Nephron (organoid): ENCODE measurements at regions not wholly inside any gene's neighbourhood (a gene's known extent, or its start where the extent isn't known, plus 50 kb on each side); places are given as distances from the start of the nearest gene placed in this dataset.

Experiments used
- H3K27ac Mint-ChIP-seq, 3 experiments: 2 replicates each; pipeline ENCODE4 v1.8.0; 2020; ENCODE audit warnings: mixed read lengths in 3 of 3, mild to moderate bottlenecking in 2 of 3, moderate library complexity in 1 of 3
- H3K27me3 Mint-ChIP-seq: 2 replicates; pipeline ENCODE4 v1.8.0; 2021; ENCODE audit warnings: low read depth, mild to moderate bottlenecking, moderate library complexity, mixed read lengths
- H3K36me3 Mint-ChIP-seq: 2 replicates; pipeline ENCODE4 v1.8.0; 2020; ENCODE audit warnings: low read depth, mixed read lengths
- H3K4me1 Mint-ChIP-seq: 2 replicates; pipeline ENCODE4 v1.8.0; 2020; ENCODE audit warnings: mixed read lengths
- H3K4me3 Mint-ChIP-seq, 3 experiments: 2 replicates each; pipeline ENCODE4 v1.8.0; 2020; ENCODE audit warnings: mild to moderate bottlenecking in 3 of 3, mixed read lengths in 3 of 3, moderate library complexity in 2 of 3
- H3K9me3 Mint-ChIP-seq: 2 replicates; pipeline ENCODE4 v1.8.0; 2020; ENCODE audit warnings: mixed read lengths
- TF ChIP-seq, protein P1 (sequence below), 3 experiments: fragments of 200-600 bp; sonication (generic); IDR thresholded peaks; one replicate each; pipeline ENCODE4 v1.5.0; 2021; ENCODE audit warnings: antibody characterized with exemption in 3 of 3; ENCODE audit not compliant: unreplicated experiment in 3 of 3

DNA sequence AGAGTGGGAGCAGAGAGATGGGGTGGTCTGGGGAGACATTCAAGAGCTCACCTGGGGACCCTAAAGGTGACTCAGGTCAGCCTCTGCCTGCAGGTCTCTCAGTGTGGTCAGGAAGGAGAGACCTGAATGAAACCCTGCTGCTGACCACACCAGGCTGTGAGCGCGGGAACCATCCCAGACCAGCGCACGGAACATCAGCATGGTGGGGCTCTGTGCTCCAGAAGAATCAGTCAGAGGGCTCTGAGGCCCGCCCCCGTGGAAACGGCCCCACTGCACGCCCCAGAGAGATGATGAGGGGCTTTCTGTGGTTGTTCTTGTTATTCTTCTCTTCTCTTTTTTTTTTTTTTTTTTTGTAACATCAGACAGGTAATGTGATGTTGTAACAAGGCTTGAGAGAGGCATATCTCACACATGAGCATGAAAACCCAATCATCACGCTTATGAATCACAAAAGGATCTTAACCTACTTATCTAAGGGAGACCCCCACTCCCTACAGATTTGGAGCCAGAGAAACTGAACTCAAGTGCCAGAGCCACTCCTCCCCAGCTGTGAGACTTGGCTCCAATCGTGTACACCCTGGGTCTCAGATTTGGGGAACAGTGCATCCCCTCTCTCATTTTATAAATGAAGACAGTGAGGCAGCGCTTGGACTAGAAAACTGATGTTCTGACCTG, 302.2 kb downstream of the EIPR1 start:
- Mint-ChIP-seq H3K4me1 (peaks cover 10% of the 10 kb centered on the region), H3K27ac (no peak overlapping the region), H3K36me3 (no peaks in the 10 kb centered on the region), H3K4me3 (no peak overlapping the region), H3K27me3 (peaks cover 15% of the 10 kb centered on the region), H3K9me3 (no peaks in the 10 kb centered on the region)
- TF ChIP-seq, protein P1, sequence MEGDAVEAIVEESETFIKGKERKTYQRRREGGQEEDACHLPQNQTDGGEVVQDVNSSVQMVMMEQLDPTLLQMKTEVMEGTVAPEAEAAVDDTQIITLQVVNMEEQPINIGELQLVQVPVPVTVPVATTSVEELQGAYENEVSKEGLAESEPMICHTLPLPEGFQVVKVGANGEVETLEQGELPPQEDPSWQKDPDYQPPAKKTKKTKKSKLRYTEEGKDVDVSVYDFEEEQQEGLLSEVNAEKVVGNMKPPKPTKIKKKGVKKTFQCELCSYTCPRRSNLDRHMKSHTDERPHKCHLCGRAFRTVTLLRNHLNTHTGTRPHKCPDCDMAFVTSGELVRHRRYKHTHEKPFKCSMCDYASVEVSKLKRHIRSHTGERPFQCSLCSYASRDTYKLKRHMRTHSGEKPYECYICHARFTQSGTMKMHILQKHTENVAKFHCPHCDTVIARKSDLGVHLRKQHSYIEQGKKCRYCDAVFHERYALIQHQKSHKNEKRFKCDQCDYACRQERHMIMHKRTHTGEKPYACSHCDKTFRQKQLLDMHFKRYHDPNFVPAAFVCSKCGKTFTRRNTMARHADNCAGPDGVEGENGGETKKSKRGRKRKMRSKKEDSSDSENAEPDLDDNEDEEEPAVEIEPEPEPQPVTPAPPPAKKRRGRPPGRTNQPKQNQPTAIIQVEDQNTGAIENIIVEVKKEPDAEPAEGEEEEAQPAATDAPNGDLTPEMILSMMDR (IDR thresholded peaks at IDR 0.05; ENCODE audit: unreplicated experiment in 3 of 3): no peak

- Mint-ChIP-seq H3K36me3 (no peaks in the 10 kb centered on the region), H3K4me1 (peaks cover 10% of the 10 kb centered on the region), H3K4me3 (no peak overlapping the region), H3K27me3 (peaks cover 15% of the 10 kb centered on the region), H3K27ac (no peak overlapping the region), H3K9me3 (no peaks in the 10 kb centered on the region)
- TF ChIP-seq, protein P1 (IDR thresholded peaks at IDR 0.05; ENCODE audit: unreplicated experiment in 3 of 3): no peak
Observed at GRCh38 chr2:3073704-3074103, 303.9 kb downstream of the EIPR1 start.

DNA sequence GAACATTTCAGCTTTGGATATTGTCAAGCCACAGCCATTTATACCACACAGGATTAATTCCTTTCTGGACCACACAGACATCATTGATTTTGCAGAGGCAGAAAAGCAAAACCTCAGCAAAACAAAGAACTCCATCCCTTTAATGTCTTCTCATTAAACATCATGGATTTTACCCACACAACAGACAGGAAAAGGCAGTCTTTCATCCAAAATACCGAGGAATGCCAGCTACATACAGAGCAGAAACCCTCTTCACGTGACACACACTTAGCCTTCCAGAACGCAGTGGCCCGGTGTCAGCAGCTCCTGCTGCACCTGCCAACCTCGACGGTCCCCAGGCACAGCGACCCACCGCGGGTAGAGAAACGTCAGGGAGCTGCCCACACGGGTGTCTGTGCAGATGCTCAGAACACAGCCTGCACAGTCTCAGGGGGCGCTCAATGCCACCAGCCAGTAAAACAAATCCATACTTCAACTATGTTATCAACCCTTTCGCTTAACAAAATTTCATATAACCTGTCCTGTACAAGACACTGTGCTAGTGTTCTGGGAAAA, 304.5 kb downstream of the EIPR1 start:
- Mint-ChIP-seq H3K9me3 (peaks cover 2% of the 10 kb centered on the region), H3K4me3 (no peak overlapping the region), H3K27me3 (peaks cover 15% of the 10 kb centered on the region), H3K27ac (no peak overlapping the region), H3K36me3 (no peaks in the 10 kb centered on the region), H3K4me1 (peaks cover 10% of the 10 kb centered on the region)
- TF ChIP-seq, protein P1 (IDR thresholded peaks at IDR 0.05; ENCODE audit: unreplicated experiment in 3 of 3): no peak

DNA sequence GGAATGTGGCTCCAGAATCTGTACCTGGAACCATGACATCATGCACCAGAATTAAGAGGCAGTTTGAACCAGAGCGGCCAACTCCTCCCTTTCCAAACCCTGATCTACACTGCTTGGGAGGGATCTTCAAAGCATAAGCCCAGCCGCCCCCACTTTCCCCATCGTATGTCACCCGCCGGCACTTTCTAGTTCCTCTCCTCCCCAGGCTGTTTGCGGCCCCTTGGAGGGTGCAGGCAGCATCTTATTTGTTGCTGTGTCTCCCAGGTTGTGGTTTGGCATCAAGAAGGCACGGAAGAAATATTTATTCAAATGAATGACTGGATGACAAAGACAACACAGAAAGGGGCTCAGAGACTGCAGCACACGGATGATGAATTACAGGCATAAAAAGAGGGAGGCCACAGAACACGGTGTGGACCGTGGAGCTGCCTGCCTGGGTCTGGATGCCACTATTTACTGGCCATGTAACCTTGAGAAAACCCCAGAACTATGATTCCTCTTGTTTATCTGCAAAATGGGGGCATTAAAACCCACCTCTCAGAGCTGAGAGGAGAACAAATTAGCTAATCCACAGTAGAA, 305.8 kb downstream of the EIPR1 start:
- Mint-ChIP-seq H3K4me1 (peaks cover 10% of the 10 kb centered on the region), H3K36me3 (no peaks in the 10 kb centered on the region), H3K27ac (no peak overlapping the region), H3K27me3 (peaks cover 15% of the 10 kb centered on the region), H3K9me3 (peaks cover 2% of the 10 kb centered on the region), H3K4me3 (no peak overlapping the region)
- TF ChIP-seq, protein P1 (IDR thresholded peaks at IDR 0.05; ENCODE audit: unreplicated experiment in 3 of 3): no peak

GRCh38 chr2:3066831-3067230, 310.8 kb downstream of the EIPR1 start:
- Mint-ChIP-seq H3K36me3 (no peaks in the 10 kb centered on the region), H3K9me3 (peaks cover 2% of the 10 kb centered on the region), H3K27me3 (peaks cover 12% of the 10 kb centered on the region), H3K27ac (no peak overlapping the region), H3K4me1 (no peaks in the 10 kb centered on the region), H3K4me3 (no peak overlapping the region)
- TF ChIP-seq, protein P1 (IDR thresholded peaks at IDR 0.05; ENCODE audit: unreplicated experiment in 3 of 3): no peak
